NCI-H748 treated with DMSO at 0.1 percent for 48 hours (cell line): ENCODE measurements at regions not wholly inside any gene's neighbourhood (a gene's known extent, or its start where the extent isn't known, plus 50 kb on each side); places are given as distances from the start of the nearest gene placed in this dataset.

Source experiments
- DNase-seq: peaks from one replicate; lab custom pipeline; 2025; lab: John Stamatoyannopoulos, UW

DNA sequence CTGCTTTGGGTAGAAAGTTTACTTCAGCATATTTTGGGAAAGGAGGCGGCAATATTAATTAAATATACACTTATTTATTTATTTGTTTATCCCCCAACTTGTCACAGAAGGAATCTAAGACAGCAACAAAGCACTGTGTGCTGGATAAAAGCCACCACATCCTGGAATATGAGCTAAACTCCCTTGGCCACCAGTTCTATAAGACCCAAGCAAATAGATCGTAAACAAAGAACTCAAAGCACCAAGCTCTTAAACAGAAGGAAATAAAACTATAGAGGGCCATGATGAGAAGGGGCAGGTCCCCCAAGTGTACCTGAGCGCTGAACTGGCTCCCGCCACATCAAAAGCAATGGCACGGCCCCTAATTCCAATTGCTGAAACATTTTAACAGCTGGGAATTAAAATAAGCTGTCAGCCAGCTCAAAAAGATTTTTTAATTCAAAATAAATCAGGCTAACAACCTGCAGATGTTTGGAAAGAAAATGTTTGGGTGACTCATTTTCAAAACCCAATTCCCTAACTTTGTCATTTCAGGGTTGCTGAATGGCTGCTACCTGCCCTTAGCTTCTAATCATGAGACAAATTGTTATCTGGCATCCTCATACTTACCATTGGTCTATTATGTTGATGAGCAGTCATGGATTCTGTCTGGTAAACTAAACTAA lies 127.1 kb downstream of the SLC30A10 start:
- DNase-seq: no peak

- DNase-seq: no peak
Measured at GRCh38 chr1:219798283-219799030, 129.9 kb downstream of the SLC30A10 start.

- DNase-seq: no peak
Measured at GRCh38 chr1:219797683-219798082, 130.7 kb downstream of the SLC30A10 start.

GRCh38 chr1:219797009-219797408 lies 131.3 kb downstream of the SLC30A10 start:
- no peak for DNase-seq

GRCh38 chr1:219795363-219795917 lies 132.9 kb downstream of the SLC30A10 start:
- no peak for DNase-seq

- no peak for DNase-seq
Measured at GRCh38 chr1:219794085-219794743, 134.1 kb downstream of the SLC30A10 start.

DNA sequence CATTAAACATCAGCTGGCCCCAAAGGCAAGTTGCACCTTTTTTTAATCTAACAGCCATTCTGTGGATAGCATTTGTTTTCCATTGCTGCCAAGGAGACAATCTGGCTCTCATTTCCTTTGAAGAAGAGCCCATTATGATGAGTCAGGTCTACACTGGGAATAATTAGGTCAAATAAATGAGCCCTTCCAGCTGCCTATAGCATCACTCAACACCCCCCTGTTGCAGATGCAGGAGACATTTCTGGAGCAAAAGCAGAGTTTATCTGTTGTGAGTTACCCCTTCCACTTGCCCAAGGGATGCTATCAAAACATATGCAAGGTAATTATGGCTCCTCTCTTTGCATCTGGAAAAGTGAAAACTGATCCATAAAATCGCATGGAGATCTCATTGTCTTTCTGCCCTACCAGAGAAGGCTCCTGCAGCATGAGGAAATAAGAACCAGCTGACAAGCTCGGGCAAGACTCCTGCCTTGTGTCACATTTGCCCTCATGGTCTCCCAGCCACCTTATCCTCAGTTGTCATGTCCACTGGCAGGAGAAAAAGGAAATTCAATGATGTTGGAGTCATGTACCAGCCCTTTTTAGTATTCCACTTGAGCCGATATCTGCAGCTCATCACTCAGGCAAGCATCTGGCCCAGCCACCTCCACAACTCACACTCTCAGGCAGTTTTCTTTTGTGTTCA lies 135.9 kb downstream of the SLC30A10 start:
- peak; percentile 17 for DNase-seq

DNA sequence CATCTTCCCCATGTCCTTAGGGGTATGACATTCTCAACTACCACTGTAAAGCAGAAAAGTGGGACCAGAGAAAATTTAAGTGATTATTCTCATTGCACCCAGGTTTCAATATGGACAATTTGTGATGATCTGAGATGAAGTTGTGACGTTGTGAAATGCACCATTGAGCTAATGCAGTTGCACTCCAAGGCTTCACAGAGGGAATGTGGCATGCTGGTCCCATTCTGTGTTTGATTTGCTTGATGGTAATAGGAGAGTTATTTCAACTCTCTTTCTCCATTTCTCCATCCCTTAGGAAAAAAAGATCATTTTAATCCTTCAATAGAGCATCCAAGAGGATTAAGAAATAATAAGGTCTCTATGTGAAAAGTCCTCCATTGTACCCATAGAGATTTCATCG lies 136.6 kb downstream of the SLC30A10 start:
- no peak for DNase-seq

DNA sequence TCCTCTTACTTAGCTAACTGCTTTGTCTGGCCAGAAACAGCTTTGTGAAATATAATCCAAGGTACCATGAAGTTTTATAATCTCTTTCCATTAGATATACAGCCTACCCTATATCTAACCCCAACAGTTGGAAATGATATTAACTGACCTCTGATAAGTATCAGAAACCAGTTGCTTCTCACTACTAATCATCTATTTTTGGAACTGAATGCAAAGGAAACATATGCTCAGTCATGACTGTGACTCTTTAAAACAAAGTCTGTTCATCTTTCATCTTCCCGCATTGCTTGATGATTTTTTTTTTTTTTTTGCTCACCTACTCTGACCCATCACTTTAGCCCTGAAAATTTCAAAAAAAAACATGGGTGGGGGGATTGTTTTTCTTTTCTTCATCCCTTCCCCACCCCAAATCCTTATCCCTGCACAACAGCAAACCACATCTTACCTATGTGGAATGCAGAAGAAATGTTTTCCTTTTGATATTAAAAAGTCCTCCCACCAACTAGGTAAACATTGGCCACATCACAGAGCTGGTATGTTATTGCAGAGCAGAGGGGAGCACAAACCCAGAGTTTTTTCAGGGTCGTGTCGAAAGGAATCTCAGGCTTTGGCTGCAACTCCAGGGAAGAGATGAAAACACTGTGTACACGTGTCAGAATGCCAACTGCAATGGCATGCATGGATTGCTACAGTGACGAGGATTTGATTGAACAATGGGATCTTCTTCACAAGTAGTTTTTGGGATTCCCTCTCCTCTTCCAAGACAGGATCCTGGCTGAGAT lies 137.3 kb downstream of the SLC30A10 start:
- DNase-seq: no peak

DNA sequence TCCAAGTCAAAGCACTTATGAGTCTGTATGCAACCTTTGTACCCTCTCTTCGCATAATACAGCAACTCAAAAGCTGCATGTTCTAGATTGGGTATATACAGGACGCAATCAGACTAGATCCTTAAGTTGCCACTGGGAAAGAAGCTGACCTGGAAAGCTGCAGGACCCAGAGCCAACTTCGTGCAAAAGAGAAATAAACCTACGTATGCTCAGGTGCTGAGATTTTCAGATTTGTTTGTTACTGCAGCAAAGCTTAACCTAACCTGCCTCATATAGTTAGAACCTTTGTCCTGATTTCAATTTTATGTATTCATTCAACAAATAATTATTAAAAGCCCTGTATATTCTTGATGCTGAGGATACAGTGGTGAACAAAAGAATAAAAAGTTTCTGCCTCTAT lies 139.7 kb downstream of the SLC30A10 start:
- no peak for DNase-seq

DNA sequence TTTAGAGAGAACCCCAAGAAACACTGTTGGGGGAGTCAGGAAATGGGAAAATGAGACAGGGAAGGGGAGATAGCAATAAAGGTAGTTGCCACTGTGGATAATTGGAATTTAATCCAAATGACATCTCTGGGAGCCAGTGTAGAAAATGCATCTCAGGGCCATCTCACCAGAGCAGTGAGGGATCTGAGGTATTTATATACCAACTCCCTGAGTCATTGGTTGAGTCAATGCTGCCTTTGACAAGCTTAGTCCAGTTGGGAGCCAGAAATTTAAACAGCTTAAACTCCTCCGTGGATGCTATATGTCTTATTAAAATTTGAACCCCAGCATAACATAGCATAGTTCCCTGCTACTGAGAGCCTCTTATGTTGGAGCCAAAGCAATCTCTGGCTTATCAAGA lies 140.3 kb downstream of the SLC30A10 start:
- no peak for DNase-seq

DNA sequence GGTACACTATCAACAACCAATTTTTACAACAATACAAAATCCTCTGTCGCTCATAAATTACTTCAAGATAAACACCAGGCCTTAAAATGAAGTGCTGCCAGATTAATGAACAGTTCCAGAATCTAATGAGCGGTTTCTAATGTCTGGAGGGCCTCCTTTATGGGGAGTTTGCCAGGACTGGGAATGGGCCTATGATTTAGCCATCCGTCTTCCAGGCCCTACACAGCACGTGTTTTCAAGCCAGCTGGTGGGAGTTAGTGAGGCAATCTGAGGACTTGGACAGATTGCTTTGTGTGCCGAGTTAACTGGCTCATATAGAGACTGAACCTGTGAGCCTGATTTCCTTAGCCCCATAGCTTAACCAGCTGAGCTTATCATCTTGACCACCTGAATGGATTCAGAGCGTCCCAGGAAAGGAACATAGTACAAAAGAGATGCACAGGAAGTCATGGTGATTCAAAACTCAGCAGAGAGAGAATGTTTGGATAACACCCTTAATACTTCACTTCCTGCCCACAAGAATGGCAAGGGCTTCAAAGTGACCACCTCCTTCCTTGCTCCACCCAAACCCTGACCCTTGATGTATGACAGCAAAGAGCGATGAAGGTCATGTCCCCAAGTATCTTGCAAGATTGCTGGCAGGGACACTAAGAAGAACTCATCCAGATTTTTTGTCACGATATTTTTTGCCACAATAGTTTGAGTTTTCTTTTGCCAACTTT lies 143.5 kb downstream of the SLC30A10 start:
- DNase-seq: no peak

- no peak for DNase-seq
Measured at GRCh38 chr1:219783605-219784235, 144.6 kb downstream of the SLC30A10 start.

DNA sequence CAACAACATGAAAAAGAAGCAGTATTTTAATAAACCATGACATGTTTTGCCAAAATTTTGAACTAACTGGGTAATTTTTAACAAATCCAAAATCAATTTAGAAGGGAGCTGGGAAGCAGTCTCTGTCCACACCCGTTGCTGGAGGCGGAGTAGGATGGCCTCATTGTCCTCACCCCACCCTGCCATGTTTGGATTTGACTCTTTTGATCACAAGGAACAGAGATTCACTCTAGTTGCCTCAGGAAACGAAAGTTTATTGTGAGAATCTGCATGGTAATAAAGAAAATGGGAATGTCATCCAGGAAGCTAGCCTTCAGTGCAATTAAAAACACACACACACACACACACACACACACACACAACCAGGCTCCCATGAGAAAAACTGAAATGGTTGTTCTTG lies 145.4 kb downstream of the SLC30A10 start:
- DNase-seq: no peak

GRCh38 chr1:219782311-219782710 lies 146.0 kb downstream of the SLC30A10 start:
- DNase-seq: no peak

- DNase-seq: no peak
Measured at GRCh38 chr1:219781491-219781890, 146.9 kb downstream of the SLC30A10 start.

DNA sequence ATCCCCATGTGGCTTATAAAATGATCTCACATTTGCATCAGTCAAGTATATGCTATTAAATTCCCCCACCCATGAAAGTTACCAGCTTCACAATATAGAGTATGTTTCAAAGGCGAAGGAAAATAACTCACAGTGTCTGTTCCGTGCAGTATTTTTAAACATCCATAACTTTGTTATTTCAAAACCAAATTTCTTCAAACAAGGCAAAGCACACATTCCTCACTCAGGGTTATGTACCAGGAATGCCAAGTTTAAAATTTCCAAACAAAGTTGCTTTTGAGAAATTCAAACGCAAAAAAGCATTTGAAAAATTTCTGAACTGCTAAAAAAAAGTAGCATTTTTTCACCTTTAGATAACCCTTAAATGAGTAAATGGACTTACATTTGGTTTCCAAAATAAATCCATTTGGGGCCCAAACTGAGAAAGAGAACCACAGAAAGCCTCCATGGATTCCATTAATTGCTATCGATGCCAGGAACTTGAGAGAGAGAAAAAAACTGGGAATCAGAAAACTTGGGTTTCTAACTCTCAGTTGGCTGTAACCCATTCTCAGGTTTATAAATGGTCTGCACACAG lies 149.5 kb downstream of the SLC30A10 start:
- no peak for DNase-seq

DNA sequence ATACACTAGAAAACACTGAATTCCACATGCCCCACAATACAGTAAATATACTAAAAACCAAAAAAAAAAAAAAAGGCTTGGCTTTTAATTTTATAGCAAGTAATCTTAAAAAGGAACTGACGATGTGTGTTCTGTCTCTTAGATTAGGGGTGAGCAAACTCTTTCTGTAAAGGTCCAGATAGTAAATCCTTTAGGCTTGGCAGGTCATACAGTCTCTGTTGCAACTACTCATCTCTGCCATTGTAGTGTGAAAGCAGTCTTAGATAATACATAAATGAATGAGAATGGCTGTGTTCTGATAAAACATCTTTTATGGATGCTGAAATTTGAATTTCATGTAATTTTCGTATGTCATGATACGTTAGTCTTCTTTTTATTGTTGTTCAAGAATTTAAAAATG lies 150.2 kb downstream of the SLC30A10 start:
- no peak for DNase-seq

GRCh38 chr1:219774386-219774785 lies 154.0 kb downstream of the SLC30A10 start:
- no peak for DNase-seq

GRCh38 chr1:219773775-219774174 lies 154.6 kb downstream of the SLC30A10 start:
- DNase-seq: no peak
